GM12892 (cell line): ENCODE measurements at regions not wholly inside any gene's neighbourhood (a gene's known extent, or its start where the extent isn't known, plus 50 kb on each side); places are given as distances from the start of the nearest gene placed in this dataset.
"Not testable (repeated sequence)": the region's sequence is repeated elsewhere in the genome, so short reads cannot be mapped to it uniquely, and the experiment has no call there.

Experiments
- POLR2A ChIP-seq: IDR thresholded peaks from 2 replicates; pipeline ENCODE4 v1.6.1; 2011; ENCODE audit warnings: low read depth, low read length, control low read depth
- POLR2AphosphoS5 ChIP-seq: IDR thresholded peaks from 2 replicates; pipeline ENCODE4 v1.6.1; 2011; ENCODE audit warnings: low read depth, low read length, control low read depth

DNA sequence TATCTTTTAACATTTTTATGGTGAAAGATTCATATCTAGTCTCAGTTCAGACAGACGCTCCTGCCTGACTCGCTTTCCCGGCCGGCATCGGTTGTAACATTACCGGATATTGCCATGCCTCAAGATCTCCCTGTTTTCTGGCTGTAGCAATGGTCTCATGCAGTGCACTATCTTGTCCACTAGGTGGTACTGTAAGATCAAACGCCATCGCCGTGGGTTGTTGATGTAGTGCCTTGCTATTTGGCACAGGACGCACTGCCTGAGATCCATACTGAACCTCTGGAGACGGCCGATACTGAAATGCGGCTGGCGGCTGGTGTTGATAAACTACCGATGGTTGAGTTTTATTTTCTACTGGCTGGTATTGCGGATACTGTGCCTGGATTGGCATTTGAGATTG lies 75.9 kb upstream of the ZNF195 start:
- TF ChIP-seq POLR2A, POLR2AphosphoS5: not testable (repeated sequence)
